Ovary (tissue), 3 donors: ENCODE measurements at regions not wholly inside any gene's neighbourhood (a gene's known extent, or its start where the extent isn't known, plus 50 kb on each side); places are given as distances from the start of the nearest gene placed in this dataset.

Experiments used
- CTCF ChIP-seq, 3 donors: fragments of 450-650 bp in 2 of 3; fragments of 200-600 bp in 1 of 3; IDR thresholded peaks; one replicate each; pipeline versions ENCODE4 v1.5.1 to v1.8.0; 2016 to 2022; ENCODE audit warnings: antibody characterized with exemption in 3 of 3, mild to moderate bottlenecking in 1 of 3
- EP300 ChIP-seq: sonication (generic); formaldehyde crosslinking; IDR thresholded peaks from one replicate; pipeline ENCODE4 v1.6.1; 2017; ENCODE audit warnings: antibody characterized with exemption
- POLR2A ChIP-seq: fragments of 450-650 bp; IDR thresholded peaks from one replicate; pipeline ENCODE4 v1.6.1; 2017; ENCODE audit warnings: antibody characterized with exemption, mild to moderate bottlenecking, moderate library complexity
- donor health status: DM: no; HTN: no; CAD: no.

DNA sequence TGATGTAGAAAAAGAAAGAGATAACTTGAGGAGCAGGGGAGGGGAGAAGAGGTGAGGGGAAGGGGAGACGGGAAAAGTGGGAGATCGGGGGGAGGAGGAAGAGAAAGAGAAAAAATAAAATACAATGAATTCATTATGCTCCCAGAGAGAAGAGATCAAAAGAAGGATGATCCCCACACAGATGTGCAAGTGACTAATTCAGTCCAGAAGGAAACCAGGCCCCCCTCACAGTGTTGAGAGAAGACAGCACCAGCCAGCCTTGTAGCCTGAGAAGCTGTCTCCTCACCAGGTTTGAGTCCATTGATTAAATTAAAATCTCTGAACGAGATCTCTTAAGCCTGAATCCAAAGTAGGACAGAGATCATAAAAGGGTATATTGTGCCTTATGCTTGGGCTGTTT is 333.7 kb upstream of the NBEA start:
- TF ChIP-seq CTCF (IDR thresholded peaks at IDR 0.05), result no peak
- TF ChIP-seq POLR2A, result no peak
- TF ChIP-seq EP300, result no peak
